ENCODE measurements at regions not wholly inside any gene's neighbourhood (a gene's known extent, or its start where the extent isn't known, plus 50 kb on each side); places are given as distances from the start of the nearest gene placed in this dataset.
A peak's percentile ranks its signal among the peaks of the same experiment; 100 is the strongest.

GRCh38 chr16:73306901-73307413 is 259.0 kb upstream of the ZFHX3 start:
- H3K9me3 ChIP-seq (ENCODE audit: control insufficient read depth in 4 of 4, insufficient read depth in 3 of 4, low read length in 3 of 4): peaks cover 0 to 2% (median 0%) of the 10 kb centered on the region in 4 donors
- WGBS, 2 donors: 14 to 28% methylated on average over 1 of the region's 1 CpG
- no peak overlapping the region for H3K4me3 ChIP-seq
- no peaks in the 10 kb centered on the region for H3K36me3 ChIP-seq (ENCODE audit: control insufficient read depth in 4 of 4, insufficient read depth in 4 of 4, low read length in 4 of 4)
- no peaks in the 10 kb centered on the region for H3K27me3 ChIP-seq (ENCODE audit: control insufficient read depth in 3 of 3, insufficient read depth in 3 of 3, low read length in 2 of 3)
- TF ChIP-seq CTCF (IDR thresholded peaks at IDR 0.05; ENCODE audit: control extremely low read depth, extremely low read depth): no peak
- ATAC-seq (ENCODE audit: insufficient read depth, low FRiP score): no peak
- no peak overlapping the region for H3K9ac ChIP-seq (ENCODE audit: insufficient read depth in 1 of 2, low read length in 2 of 2)
- DNase-seq: no peak
- H3K27ac ChIP-seq (ENCODE audit: low read depth in 1 of 2, low read length in 1 of 2): no peak overlapping the region
- peaks cover 0 to 9% (median 0%) of the 10 kb centered on the region in 5 donors for H3K4me1 ChIP-seq (ENCODE audit: control insufficient read depth in 5 of 5, insufficient read depth in 5 of 5, low read length in 5 of 5)

GRCh38 chr16:73304008-73304774 is 256.3 kb upstream of the ZFHX3 start:
- Histone ChIP-seq H3K36me3 (ENCODE audit: control insufficient read depth in 4 of 4, insufficient read depth in 4 of 4, low read length in 4 of 4) (no peaks in the 10 kb centered on the region), H3K27me3 (ENCODE audit: control insufficient read depth in 3 of 3, insufficient read depth in 3 of 3, low read length in 2 of 3) (no peaks in the 10 kb centered on the region), H3K27ac (ENCODE audit: low read depth in 1 of 2, low read length in 1 of 2) (no peak overlapping the region), H3K4me1 (ENCODE audit: control insufficient read depth in 5 of 5, insufficient read depth in 5 of 5, low read length in 5 of 5) (peaks cover 0 to 9% (median 0%) of the 10 kb centered on the region in 5 donors), H3K4me3 (no peak overlapping the region), H3K9ac (ENCODE audit: insufficient read depth in 1 of 2, low read length in 2 of 2) (no peak overlapping the region), H3K9me3 (ENCODE audit: control insufficient read depth in 4 of 4, insufficient read depth in 3 of 4, low read length in 3 of 4) (peaks cover 0 to 2% (median 0%) of the 10 kb centered on the region in 4 donors)
- 60 to 71% methylated on average over 14 of the region's 14 CpGs for WGBS, 2 donors
- TF ChIP-seq CTCF (IDR thresholded peaks at IDR 0.05; ENCODE audit: control extremely low read depth, extremely low read depth): no peak
- DNase-seq (peak; percentile 50 to 58 (median 51)), ATAC-seq (ENCODE audit: insufficient read depth, low FRiP score) (no peak)

- TF ChIP-seq CTCF (IDR thresholded peaks at IDR 0.05; ENCODE audit: control extremely low read depth, extremely low read depth): no peak
- Histone ChIP-seq H3K36me3 (ENCODE audit: control insufficient read depth in 4 of 4, insufficient read depth in 4 of 4, low read length in 4 of 4) (no peaks in the 10 kb centered on the region), H3K9me3 (ENCODE audit: control insufficient read depth in 4 of 4, insufficient read depth in 3 of 4, low read length in 3 of 4) (peaks cover 0 to 2% (median 0%) of the 10 kb centered on the region in 4 donors), H3K4me1 (ENCODE audit: control insufficient read depth in 5 of 5, insufficient read depth in 5 of 5, low read length in 5 of 5) (peaks cover 0 to 9% (median 0%) of the 10 kb centered on the region in 5 donors), H3K9ac (ENCODE audit: insufficient read depth in 1 of 2, low read length in 2 of 2) (no peak overlapping the region), H3K4me3 (no peak overlapping the region), H3K27me3 (ENCODE audit: control insufficient read depth in 3 of 3, insufficient read depth in 3 of 3, low read length in 2 of 3) (no peaks in the 10 kb centered on the region), H3K27ac (ENCODE audit: low read depth in 1 of 2, low read length in 1 of 2) (no peak overlapping the region)
- DNase-seq: no peak
- no peak for ATAC-seq (ENCODE audit: insufficient read depth, low FRiP score)
- 87 to 88% methylated on average over 3 of the region's 3 CpGs for WGBS, 2 donors
Observed at GRCh38 chr16:73302942-73303341, 255.0 kb upstream of the ZFHX3 start.

Data from lung (tissue), 11 donors.